ENCODE measurements at regions not wholly inside any gene's neighbourhood (a gene's known extent, or its start where the extent isn't known, plus 50 kb on each side); places are given as distances from the start of the nearest gene placed in this dataset.

- TF ChIP-seq POLR2A (IDR thresholded peaks at IDR 0.05; ENCODE audit: low read depth) (no peak), CTCF (IDR thresholded peaks at IDR 0.05) (peak; percentile 48 to 64 (median 52)), POLR2AphosphoS5 (IDR thresholded peaks at IDR 0.05) (no peak), EP300 (IDR thresholded peaks at IDR 0.05) (no peak)
Observed at GRCh38 chr6:18990059-18990978, 603.2 kb downstream of the RNF144B start.

Measured in esophagus muscularis mucosa (tissue), 4 donors.